Mammary epithelial cell (primary cell): ENCODE measurements at regions not wholly inside any gene's neighbourhood (a gene's known extent, or its start where the extent isn't known, plus 50 kb on each side); places are given as distances from the start of the nearest gene placed in this dataset.

Experiments used
- EZH2 ChIP-seq: IDR thresholded peaks from 2 replicates; pipeline ENCODE4 v1.6.1; 2012; ENCODE audit warnings: low read length, inconsistent platforms, borderline replicate concordance
- TF ChIP-seq, protein P1 (sequence below), 2 donors: IDR thresholded peaks in 1 of 2; conservative IDR thresholded peaks in 1 of 2; 2 replicates each; pipeline ENCODE4 v1.5.1; 2011 to 2012; ENCODE audit warnings: inconsistent platforms in 2 of 2, low read length in 2 of 2, mild to moderate bottlenecking in 2 of 2, control low read depth in 1 of 2, low read depth in 1 of 2; ENCODE audit not compliant: insufficient read depth in 1 of 2; ENCODE audit errors: extremely low read depth in 1 of 2

DNA sequence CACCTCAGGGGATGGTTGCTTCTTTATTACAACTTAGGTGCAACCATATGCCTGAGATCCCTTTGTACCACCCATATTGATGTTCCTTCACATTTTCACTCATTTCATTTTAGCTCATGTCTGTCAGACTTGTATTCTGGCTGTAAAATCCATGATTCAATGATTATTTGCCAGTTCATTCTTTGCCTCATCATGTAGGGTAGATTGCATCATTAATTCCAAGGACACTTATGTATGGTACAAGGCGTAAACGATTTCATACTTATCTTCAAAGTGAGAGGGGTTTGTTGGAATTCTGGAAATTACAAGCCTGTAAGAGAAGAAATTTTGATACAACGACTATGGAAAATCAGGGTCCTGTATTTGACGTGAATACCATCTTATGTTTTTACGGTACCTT is 685.0 kb upstream of the FANCL start:
- TF ChIP-seq, protein P1, sequence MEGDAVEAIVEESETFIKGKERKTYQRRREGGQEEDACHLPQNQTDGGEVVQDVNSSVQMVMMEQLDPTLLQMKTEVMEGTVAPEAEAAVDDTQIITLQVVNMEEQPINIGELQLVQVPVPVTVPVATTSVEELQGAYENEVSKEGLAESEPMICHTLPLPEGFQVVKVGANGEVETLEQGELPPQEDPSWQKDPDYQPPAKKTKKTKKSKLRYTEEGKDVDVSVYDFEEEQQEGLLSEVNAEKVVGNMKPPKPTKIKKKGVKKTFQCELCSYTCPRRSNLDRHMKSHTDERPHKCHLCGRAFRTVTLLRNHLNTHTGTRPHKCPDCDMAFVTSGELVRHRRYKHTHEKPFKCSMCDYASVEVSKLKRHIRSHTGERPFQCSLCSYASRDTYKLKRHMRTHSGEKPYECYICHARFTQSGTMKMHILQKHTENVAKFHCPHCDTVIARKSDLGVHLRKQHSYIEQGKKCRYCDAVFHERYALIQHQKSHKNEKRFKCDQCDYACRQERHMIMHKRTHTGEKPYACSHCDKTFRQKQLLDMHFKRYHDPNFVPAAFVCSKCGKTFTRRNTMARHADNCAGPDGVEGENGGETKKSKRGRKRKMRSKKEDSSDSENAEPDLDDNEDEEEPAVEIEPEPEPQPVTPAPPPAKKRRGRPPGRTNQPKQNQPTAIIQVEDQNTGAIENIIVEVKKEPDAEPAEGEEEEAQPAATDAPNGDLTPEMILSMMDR (conservative IDR thresholded peaks at IDR 0.05 in 1 of 2, IDR thresholded peaks at IDR 0.05 in 1 of 2; ENCODE audit: extremely low read depth in 1 of 2, insufficient read depth in 1 of 2, low read depth in 1 of 2, low read length in 2 of 2), result no peak
- no peak for TF ChIP-seq EZH2
